Hepatocyte (in vitro differentiated cells): ENCODE measurements at regions not wholly inside any gene's neighbourhood (a gene's known extent, or its start where the extent isn't known, plus 50 kb on each side); places are given as distances from the start of the nearest gene placed in this dataset.

ENCODE experiments used
- DNase-seq: peaks from one replicate; pipeline ENCODE4 v3.0.0-alpha.2; 2016; ENCODE audit warnings: low spot score
- H2AFZ ChIP-seq: fragments of 200-600 bp; sonication (generic); 2 replicates; pipeline ENCODE4 v1.6.0; 2016; ENCODE audit warnings: antibody characterized with exemption, mild to moderate bottlenecking
- H3K27ac ChIP-seq: fragments of 200-600 bp; sonication (generic); 2 replicates; pipeline ENCODE4 v1.5.1; 2016; ENCODE audit warnings: mild to moderate bottlenecking
- H3K27me3 ChIP-seq: fragments of 200-600 bp; sonication (generic); 2 replicates; pipeline ENCODE4 v1.6.1; 2016
- H3K36me3 ChIP-seq: fragments of 200-600 bp; sonication (generic); replicated peaks from 2 replicates; pipeline ENCODE4 v1.5.1; 2016; ENCODE audit warnings: low read depth; ENCODE audit not compliant: insufficient read depth
- H3K4me1 ChIP-seq: fragments of 200-600 bp; sonication (generic); 2 replicates; pipeline ENCODE4 v1.5.1; 2016; ENCODE audit warnings: mild to moderate bottlenecking, moderate library complexity; ENCODE audit not compliant: insufficient read depth
- H3K4me2 ChIP-seq: fragments of 200-600 bp; sonication (generic); 2 replicates; pipeline ENCODE4 v1.6.0; 2016
- H3K4me3 ChIP-seq: fragments of 200-600 bp; sonication (generic); 2 replicates; pipeline ENCODE4 v1.5.1; 2016; ENCODE audit warnings: mild to moderate bottlenecking
- H3K79me2 ChIP-seq: fragments of 200-600 bp; sonication (generic); 2 replicates; pipeline ENCODE4 v1.6.0; 2017; ENCODE audit warnings: mild to moderate bottlenecking
- H3K9me2 ChIP-seq: fragments of 200-600 bp; sonication (generic); replicated peaks from 2 replicates; pipeline ENCODE4 v1.6.0; 2017; ENCODE audit warnings: mild to moderate bottlenecking; ENCODE audit not compliant: insufficient read depth
- H3K9me3 ChIP-seq: fragments of 200-600 bp; sonication (generic); 2 replicates; pipeline ENCODE4 v1.5.1; 2016; ENCODE audit warnings: low read depth, mild to moderate bottlenecking
- H4K20me1 ChIP-seq: fragments of 200-600 bp; sonication (generic); 2 replicates; pipeline ENCODE4 v1.6.0; 2016; ENCODE audit warnings: mild to moderate bottlenecking; ENCODE audit not compliant: insufficient read depth, poor library complexity, severe bottlenecking
- EZH2 ChIP-seq: fragments of 200-600 bp; sonication (generic); IDR thresholded peaks from 2 replicates; pipeline ENCODE4 v1.6.1; 2016; ENCODE audit warnings: antibody characterized with exemption, mild to moderate bottlenecking, borderline replicate concordance
- EZH2phosphoT487 ChIP-seq: fragments of 200-600 bp; sonication (generic); IDR thresholded peaks from one replicate; pipeline ENCODE4 v1.6.1; 2018; ENCODE audit warnings: antibody characterized with exemption, mild to moderate bottlenecking, low read depth, moderate library complexity; ENCODE audit not compliant: unreplicated experiment, severe bottlenecking
- WGBS: methylation state at CpG from one replicate; pipeline ENCODE4 v1.1.6; 2016; ENCODE audit warnings: low lambda C conversion rate; ENCODE audit errors: missing lambda C conversion rate; 5-methylcytosine and 5-hydroxymethylcytosine counted together
- TF ChIP-seq, protein P1 (sequence below): fragments of 200-600 bp; sonication (generic); IDR thresholded peaks from 2 replicates; pipeline ENCODE4 v1.5.1; 2016; ENCODE audit warnings: antibody characterized with exemption, mild to moderate bottlenecking; ENCODE audit not compliant: poor library complexity

DNA sequence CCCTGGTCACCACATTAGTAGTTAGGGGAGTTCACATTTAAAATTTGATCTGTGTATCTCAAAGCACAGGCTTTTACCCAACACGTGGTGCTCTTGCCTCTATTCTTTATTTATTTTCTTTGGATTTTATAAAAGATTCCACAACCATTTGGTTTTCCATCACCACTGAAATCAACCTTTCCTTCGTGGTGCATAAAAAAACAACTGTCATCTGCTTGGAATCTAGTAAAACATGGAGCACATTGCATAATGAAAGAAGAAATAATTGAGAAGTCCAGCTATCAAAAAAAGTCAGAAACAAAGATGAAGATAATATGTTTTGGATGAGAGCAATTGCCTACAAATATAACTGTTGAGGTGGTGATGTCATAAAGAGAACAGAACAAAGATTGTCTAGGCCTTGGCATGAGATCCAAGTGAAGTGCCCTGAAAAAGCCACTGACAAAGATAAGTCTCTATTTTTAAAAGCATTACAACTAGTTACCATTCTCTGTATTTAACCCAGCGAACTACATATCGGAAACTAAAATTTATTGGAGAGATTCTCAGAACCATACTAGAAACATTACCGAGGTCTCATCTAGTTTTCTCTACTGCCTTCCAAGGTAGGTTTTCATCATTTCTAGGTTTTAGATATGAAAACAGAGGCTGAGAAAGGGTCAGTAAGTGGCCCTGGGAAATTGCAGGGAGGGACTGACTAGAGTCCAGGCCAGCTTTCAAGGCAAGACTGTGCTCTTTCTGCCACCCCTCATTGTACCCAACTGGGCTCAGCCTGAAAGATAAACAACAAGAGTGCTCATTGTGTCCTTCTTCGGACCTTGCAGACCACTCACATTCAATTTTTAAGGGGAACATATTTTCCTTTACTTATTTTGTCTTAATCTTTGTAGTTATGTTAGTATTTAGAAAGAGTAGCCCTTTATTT, 127.3 kb downstream of the MAD2L1 start:
- Histone ChIP-seq H3K79me2 (no peaks in the 10 kb centered on the region), H3K4me1 (no peaks in the 10 kb centered on the region), H4K20me1 (no peaks in the 10 kb centered on the region), H3K9me3 (no peaks in the 10 kb centered on the region), H3K27ac (no peak overlapping the region), H2AFZ (no peak overlapping the region), H3K9me2 (no peaks in the 10 kb centered on the region), H3K27me3 (peaks cover 3% of the 10 kb centered on the region), H3K4me3 (no peak overlapping the region), H3K36me3 (no peaks in the 10 kb centered on the region), H3K4me2 (no peak overlapping the region)
- DNase-seq = no peak
- TF ChIP-seq EZH2 = no peak
- no peak for TF ChIP-seq EZH2phosphoT487
- TF ChIP-seq, protein P1, sequence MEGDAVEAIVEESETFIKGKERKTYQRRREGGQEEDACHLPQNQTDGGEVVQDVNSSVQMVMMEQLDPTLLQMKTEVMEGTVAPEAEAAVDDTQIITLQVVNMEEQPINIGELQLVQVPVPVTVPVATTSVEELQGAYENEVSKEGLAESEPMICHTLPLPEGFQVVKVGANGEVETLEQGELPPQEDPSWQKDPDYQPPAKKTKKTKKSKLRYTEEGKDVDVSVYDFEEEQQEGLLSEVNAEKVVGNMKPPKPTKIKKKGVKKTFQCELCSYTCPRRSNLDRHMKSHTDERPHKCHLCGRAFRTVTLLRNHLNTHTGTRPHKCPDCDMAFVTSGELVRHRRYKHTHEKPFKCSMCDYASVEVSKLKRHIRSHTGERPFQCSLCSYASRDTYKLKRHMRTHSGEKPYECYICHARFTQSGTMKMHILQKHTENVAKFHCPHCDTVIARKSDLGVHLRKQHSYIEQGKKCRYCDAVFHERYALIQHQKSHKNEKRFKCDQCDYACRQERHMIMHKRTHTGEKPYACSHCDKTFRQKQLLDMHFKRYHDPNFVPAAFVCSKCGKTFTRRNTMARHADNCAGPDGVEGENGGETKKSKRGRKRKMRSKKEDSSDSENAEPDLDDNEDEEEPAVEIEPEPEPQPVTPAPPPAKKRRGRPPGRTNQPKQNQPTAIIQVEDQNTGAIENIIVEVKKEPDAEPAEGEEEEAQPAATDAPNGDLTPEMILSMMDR = no peak
- WGBS = 93% methylated on average over 6 of the region's 6 CpGs

DNA sequence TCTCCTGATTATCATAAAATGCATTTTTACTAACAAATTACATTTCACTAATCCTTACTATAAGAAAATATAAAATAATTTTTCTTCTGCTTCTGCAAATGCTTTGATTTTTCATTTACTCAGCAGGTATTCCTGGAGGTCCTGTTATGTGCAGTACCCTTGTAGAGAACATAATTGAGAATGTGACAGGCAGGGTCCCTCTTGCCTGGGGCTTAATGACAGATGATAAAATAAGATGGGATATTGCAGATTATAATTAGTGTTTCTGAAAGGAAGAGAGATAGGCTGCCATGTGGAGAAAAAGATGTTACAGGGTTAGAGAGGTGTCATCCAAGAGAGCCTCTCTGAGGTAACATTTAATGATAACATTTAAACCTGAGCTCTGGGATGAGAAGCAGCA, 128.9 kb downstream of the MAD2L1 start:
- Histone ChIP-seq H3K9me3 (no peaks in the 10 kb centered on the region), H3K4me3 (no peak overlapping the region), H3K36me3 (no peaks in the 10 kb centered on the region), H3K9me2 (no peaks in the 10 kb centered on the region), H4K20me1 (no peaks in the 10 kb centered on the region), H3K27ac (no peak overlapping the region), H3K4me2 (no peak overlapping the region), H3K79me2 (no peaks in the 10 kb centered on the region), H3K4me1 (no peaks in the 10 kb centered on the region), H2AFZ (no peak overlapping the region), H3K27me3 (peaks cover 3% of the 10 kb centered on the region)
- DNase-seq = no peak
- no peak for TF ChIP-seq EZH2phosphoT487
- TF ChIP-seq, protein P1 = no peak
- no peak for TF ChIP-seq EZH2

- no peak overlapping the region for H3K27ac ChIP-seq
- no peaks in the 10 kb centered on the region for H4K20me1 ChIP-seq
- no peak overlapping the region for H3K4me3 ChIP-seq
- no peak for DNase-seq
- no peak overlapping the region for H2AFZ ChIP-seq
- TF ChIP-seq, protein P1 = no peak
- no peak for TF ChIP-seq EZH2
- no peak for TF ChIP-seq EZH2phosphoT487
- H3K36me3 ChIP-seq = no peaks in the 10 kb centered on the region
- peaks cover 3% of the 10 kb centered on the region for H3K27me3 ChIP-seq
- H3K4me1 ChIP-seq = no peaks in the 10 kb centered on the region
- no peaks in the 10 kb centered on the region for H3K9me3 ChIP-seq
- 97% methylated on average over 1 of the region's 1 CpG for WGBS
- H3K9me2 ChIP-seq = no peaks in the 10 kb centered on the region
- no peaks in the 10 kb centered on the region for H3K79me2 ChIP-seq
- no peak overlapping the region for H3K4me2 ChIP-seq
Observed at GRCh38 chr4:119933606-119934005, 133.0 kb downstream of the MAD2L1 start.
